SU-DHL-6 (cell line): ENCODE measurements at regions not wholly inside any gene's neighbourhood (a gene's known extent, or its start where the extent isn't known, plus 50 kb on each side); places are given as distances from the start of the nearest gene placed in this dataset.

ENCODE experiments used
- CTCF ChIP-seq: fragments of 200-600 bp; sonication (generic); IDR thresholded peaks from one replicate; pipeline ENCODE4 v1.5.1; 2017; ENCODE audit warnings: antibody characterized with exemption, mild to moderate bottlenecking, low read length, moderate library complexity; ENCODE audit not compliant: insufficient read depth, poor library complexity, severe bottlenecking
- EZH2phosphoT487 ChIP-seq: fragments of 200-600 bp; sonication (generic), shearing (Covaris generic); conservative IDR thresholded peaks from 2 replicates; pipeline ENCODE4 v1.6.1; 2018; ENCODE audit warnings: mild to moderate bottlenecking, antibody characterized with exemption, low read length, moderate library complexity, mixed read lengths

DNA sequence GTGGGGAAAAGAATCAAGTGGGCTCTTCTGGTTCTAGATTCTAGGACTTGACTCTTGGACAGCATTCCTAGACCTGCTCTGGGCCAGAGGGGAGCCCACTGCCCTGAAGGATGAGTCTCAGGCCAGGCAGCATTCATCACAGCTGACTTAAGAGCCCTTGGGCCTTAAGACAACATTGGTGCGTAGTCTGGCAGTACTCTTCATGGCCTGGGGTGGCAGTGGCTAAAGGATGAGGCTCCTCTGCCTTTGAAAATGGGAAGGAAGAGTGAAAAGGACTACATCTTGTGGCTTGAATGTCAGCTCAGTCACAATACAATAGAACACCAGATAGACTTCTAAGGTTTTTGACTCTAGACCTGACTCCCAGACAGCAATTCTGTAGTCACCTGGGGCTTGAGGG, 1415.1 kb upstream of the PRMT6 start:
- TF ChIP-seq CTCF (no peak), EZH2phosphoT487 (no peak)
